KOPT-K1 (cell line): ENCODE measurements at regions not wholly inside any gene's neighbourhood (a gene's known extent, or its start where the extent isn't known, plus 50 kb on each side); places are given as distances from the start of the nearest gene placed in this dataset.

Source experiments
- H3K27ac ChIP-seq: fragments of 200-600 bp; sonication (generic); 2 replicates; pipeline ENCODE4 v1.5.1; 2016; ENCODE audit warnings: antibody characterized with exemption, mild to moderate bottlenecking, low read depth, low read length; ENCODE audit not compliant: poor library complexity, severe bottlenecking
- H3K36me3 ChIP-seq: fragments of 200-600 bp; sonication (generic); 2 replicates; pipeline ENCODE4 v1.5.1; 2017; ENCODE audit warnings: antibody characterized with exemption, mild to moderate bottlenecking, low read length, moderate library complexity; ENCODE audit not compliant: insufficient read depth
- H3K9me3 ChIP-seq: fragments of 200-600 bp; sonication (generic); 2 replicates; pipeline ENCODE4 v1.5.1; 2017; ENCODE audit warnings: antibody characterized with exemption, low read length, mild to moderate bottlenecking; ENCODE audit not compliant: insufficient read depth, poor library complexity, severe bottlenecking

DNA sequence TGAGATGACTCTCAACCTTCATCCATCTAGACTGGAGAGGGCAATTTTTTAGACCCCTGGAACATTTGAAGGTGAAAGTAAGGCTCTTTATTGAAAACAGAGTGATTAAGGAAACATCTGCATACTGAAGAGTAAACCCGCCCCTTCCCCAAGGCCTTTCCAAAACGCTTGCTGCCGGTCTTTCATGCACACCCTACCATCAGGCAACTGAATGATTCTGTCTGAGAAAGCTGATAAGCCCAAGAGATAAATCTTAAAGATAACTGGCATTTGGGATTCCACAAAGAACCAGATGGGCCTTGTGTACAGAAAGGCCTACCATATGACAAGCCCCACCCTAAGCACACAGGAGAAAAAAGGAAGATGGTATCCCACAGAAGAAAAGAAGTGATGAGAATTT, 54.4 kb upstream of the PIK3R1 start:
- H3K27ac ChIP-seq, result no peak overlapping the region
- H3K9me3 ChIP-seq, result no peaks in the 10 kb centered on the region
- H3K36me3 ChIP-seq, result no peaks in the 10 kb centered on the region

DNA sequence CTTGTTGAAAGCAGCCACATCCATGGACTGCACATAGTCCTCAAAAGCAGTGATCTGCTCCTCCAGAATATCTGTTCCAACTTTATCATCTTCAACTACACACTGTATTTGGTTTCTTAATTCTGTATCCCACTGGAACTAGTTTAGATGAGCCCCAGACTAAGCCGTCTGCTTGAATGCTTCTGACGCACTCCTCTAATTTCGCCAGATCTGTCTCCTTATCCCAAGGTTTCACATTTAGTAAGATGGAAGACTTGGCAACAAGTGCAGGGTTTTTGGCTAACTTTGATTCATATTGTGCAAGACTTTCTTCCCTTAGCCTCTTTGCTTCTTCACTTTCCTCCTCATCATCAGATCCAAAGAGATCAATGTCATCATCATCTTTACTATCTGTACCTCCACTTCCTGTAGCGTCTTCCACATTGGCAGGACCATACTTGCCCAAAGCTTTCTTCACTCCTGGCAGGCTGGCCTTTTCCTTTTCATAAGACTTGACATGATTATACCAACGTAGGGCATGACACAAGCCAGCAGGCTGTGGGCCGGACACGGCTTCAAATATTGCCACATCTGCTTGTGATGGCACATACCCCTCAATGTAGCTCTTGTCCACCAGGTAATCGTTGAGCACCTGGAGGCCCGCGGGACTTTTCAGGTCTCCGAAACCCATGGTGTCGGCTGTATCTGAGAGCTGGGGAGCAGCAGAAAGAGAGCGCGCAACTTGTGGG, 56.2 kb upstream of the PIK3R1 start:
- Histone ChIP-seq H3K9me3 (no peaks in the 10 kb centered on the region), H3K36me3 (no peaks in the 10 kb centered on the region), H3K27ac (no peak overlapping the region)

DNA sequence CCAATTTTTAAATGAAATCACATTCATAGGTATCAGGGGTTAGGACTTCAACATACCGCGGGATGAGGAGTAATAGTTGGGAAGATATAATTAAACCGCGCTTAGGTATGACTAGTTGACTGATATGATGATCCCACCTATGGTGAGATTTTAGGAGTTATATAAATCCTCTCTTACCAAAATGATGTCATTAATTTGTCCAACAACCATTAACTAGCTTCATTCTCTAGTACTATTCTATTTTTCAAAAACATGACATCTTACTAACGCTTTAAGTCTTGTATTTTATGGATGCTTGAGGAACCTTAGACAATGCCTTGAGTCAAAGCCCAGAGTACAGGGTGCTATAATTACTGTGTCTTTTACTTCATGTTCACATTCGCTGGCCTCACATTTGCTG, 59.6 kb upstream of the PIK3R1 start:
- no peaks in the 10 kb centered on the region for H3K9me3 ChIP-seq
- no peak overlapping the region for H3K27ac ChIP-seq
- no peaks in the 10 kb centered on the region for H3K36me3 ChIP-seq

- Histone ChIP-seq H3K9me3 (no peaks in the 10 kb centered on the region), H3K36me3 (no peaks in the 10 kb centered on the region), H3K27ac (no peak overlapping the region)
Measured at GRCh38 chr5:68154119-68154857, 61.3 kb upstream of the PIK3R1 start.

DNA sequence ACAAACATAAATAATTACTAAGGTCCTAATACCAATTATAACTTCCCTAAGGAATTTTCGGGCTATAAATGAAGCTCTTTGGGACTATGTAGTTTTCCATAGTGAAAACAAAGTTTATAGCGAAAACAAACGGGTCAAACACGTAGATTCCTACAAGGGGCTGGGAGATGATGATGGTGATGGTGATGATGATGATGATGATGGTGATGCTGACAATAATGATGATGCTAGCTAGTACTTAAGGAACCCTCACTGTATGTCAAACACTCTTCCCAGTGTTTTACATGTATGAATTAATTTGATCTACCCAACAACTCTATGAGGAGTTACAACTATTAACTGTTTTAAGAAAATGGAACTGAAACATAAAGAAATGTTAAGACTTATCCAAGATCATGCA, 63.7 kb upstream of the PIK3R1 start:
- Histone ChIP-seq H3K9me3 (no peaks in the 10 kb centered on the region), H3K36me3 (no peaks in the 10 kb centered on the region)

DNA sequence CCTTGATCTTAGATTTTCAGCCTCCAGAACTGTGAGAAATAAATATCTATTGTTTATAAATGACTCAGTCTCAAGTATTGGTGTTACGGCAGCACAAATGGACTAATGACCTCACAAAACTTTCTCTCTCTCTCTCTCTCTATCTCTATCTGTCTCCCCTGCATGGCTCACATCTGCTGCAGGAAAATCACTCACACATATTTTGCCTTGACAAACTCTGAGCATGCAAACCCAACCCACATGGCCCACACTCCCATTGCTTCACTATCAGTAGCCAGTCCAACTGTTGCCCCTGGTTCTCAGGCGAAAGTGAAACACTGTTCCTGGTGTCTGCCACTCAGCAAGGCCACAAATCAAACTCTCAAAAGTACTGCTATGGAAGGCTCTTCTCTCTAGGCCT, 66.4 kb upstream of the PIK3R1 start:
- no peaks in the 10 kb centered on the region for H3K9me3 ChIP-seq
- H3K27ac ChIP-seq, result no peak overlapping the region
- no peaks in the 10 kb centered on the region for H3K36me3 ChIP-seq

More for the DNA sequence above, 63.7 kb upstream of the PIK3R1 start:
- no peak overlapping the region for H3K27ac ChIP-seq

DNA sequence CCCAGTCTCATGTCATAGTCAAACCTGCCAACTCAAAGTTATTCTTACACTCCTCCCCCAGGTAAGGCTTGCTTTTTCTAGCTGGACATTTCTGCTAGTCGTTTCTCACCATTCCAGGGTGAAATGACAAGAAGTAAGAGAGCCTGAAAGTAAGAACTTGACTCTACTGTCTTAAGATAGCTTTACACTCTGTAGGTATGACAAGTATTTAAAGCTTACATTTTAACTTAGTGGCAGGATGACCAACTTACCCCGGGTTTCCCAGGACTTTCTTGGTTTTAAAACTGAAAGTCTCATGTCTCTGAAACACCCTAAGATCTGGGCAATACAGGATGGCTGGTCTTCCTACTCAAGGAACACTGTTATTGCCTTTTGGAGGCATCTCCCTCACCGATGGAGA, 67.5 kb upstream of the PIK3R1 start:
- Histone ChIP-seq H3K9me3 (no peaks in the 10 kb centered on the region), H3K27ac (no peak overlapping the region), H3K36me3 (no peaks in the 10 kb centered on the region)

GRCh38 chr5:68147659-68148058, 67.9 kb upstream of the PIK3R1 start:
- H3K36me3 ChIP-seq, result no peaks in the 10 kb centered on the region
- H3K9me3 ChIP-seq, result no peaks in the 10 kb centered on the region
- H3K27ac ChIP-seq, result no peak overlapping the region

- Histone ChIP-seq H3K27ac (no peak overlapping the region), H3K36me3 (no peaks in the 10 kb centered on the region)
Measured at GRCh38 chr5:68141494-68141893, 74.1 kb upstream of the PIK3R1 start.

DNA sequence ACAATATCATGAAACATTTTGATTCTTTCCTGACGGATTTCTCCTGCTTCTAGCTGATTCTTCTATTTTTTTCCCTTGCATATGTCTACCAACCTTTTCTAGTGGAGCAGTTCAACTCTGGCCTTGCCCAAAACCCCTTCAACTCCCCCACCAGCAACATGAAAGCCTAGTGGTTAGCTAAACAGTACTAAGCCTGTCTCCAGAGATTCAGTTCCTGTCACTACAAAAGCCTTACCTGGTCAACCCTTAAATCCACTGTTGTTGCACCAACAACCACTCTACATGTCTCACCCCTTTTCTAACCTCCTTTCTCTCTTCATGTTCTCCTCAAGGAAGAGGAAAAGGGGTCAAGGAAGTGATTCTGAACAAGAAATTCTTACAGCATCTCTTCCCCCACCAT, 74.8 kb upstream of the PIK3R1 start:
- no peaks in the 10 kb centered on the region for H3K36me3 ChIP-seq
- no peaks in the 10 kb centered on the region for H3K9me3 ChIP-seq
- no peak overlapping the region for H3K27ac ChIP-seq

More at GRCh38 chr5:68141494-68141893, 74.1 kb upstream of the PIK3R1 start:
- no peaks in the 10 kb centered on the region for H3K9me3 ChIP-seq

DNA sequence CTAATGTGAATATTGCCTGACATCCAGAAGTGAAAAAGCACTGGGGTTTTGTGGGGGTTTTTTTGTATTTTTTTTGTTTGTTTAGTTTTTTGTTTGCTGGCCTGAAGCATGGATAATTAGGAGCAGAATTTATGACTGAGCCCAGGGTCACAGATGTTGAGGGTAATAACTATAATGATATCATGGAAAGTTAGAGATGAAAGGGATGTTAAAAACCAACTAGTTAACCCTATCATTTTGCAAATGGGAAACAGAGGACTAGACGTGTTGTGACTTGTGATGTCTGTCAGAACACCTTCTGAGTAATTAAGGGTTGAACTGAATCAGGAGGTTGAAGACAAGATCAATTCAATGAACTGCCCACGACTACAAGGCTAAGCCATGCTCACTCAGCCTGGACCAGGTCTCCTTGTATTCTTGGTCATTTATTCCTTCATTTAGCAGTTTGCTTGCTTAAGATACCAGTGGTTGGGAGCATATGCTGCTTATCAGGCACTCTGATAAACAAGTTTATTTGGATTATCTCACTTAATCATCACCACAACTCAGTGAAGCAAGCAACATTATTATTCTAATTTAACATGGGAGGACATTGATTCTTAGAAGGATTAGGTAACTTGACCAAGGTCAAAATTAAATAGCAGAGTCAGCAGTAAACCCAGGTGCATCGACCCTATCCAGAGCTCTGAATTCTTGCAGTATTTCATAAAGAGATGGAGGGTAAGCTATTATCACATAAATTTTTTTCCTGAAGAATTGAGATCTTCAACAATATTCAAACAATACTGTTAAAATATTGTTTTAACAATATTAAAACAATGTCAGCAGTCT, 75.7 kb upstream of the PIK3R1 start:
- Histone ChIP-seq H3K36me3 (no peaks in the 10 kb centered on the region), H3K27ac (no peak overlapping the region), H3K9me3 (no peaks in the 10 kb centered on the region)

- no peak overlapping the region for H3K27ac ChIP-seq
- H3K36me3 ChIP-seq, result no peaks in the 10 kb centered on the region
- no peaks in the 10 kb centered on the region for H3K9me3 ChIP-seq
Measured at GRCh38 chr5:68137511-68138140, 77.9 kb upstream of the PIK3R1 start.

- H3K36me3 ChIP-seq, result no peaks in the 10 kb centered on the region
- H3K9me3 ChIP-seq, result no peaks in the 10 kb centered on the region
- H3K27ac ChIP-seq, result no peak overlapping the region
Measured at GRCh38 chr5:68134669-68135313, 80.8 kb upstream of the PIK3R1 start.

DNA sequence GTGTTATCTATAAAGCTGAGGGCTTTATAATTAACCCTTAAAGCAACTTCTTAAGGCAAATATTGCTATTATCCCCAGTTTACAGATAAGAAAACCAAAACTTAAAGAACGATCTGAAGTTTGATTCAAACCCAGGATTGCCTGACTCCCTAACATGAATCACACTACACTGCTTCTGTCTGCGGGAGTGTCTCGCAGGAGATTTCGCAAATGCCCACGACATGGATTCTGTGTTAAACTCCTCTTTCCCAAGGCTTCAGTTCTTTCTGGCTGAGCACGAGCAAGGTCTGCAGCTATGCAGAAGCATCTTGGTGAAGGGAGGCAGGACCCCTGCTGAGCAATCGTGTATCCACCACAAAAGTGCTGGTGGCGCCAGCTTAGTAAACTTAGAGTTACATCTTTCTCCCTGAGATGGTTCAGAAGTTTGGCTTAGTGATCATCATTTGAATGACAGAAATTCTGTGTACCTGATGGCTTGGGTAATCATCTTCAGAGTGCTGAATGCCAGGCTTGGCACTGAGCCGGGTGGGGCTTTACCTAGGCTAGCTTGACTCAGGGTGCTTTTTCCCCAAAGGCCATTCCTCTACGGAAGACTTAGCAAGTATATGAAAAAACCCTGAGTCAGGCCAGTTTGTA, 81.4 kb upstream of the PIK3R1 start:
- no peaks in the 10 kb centered on the region for H3K36me3 ChIP-seq
- no peak overlapping the region for H3K27ac ChIP-seq
- no peaks in the 10 kb centered on the region for H3K9me3 ChIP-seq
